ENCODE measurements at regions not wholly inside any gene's neighbourhood (a gene's known extent, or its start where the extent isn't known, plus 50 kb on each side); places are given as distances from the start of the nearest gene placed in this dataset.

DNA sequence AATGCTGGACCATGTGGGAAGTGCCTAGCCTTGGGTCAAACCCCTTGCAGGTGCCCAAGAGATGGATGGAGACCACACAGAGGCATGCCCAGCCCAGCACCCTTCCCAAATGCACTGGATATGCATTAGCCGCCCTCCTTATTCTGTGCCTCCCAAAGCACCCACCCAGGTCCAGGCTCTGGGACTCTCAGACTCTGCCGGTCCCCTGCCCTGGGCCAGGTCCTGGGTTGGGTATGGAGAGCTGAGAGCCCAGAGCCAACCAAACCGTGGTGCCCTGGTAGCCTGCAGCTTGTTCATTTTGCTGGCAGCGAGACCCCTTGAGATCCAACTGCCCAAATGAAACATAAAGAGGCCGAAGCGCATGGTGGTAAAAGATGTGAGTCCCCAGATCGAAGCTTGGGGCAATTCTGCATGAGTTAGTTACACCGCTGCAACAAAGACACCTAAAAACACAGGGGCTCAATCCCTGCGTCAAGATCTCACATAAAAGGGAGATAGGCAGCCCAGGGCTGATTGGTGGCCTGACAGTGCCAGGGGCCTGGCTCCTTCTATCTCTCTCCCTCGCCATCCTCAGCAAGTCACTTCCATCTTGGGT, 61.5 kb downstream of the MYEOV start:
- H2BK120ac ChIP-seq (ENCODE audit: low read depth, low read length) = no peak overlapping the region
- no peak overlapping the region for H3K9ac ChIP-seq (ENCODE audit: low read length)
- H2BK12ac ChIP-seq (ENCODE audit: low read length in 2 of 2) = peak overlapping the region; percentile 27 to 56
- H3K9me3 ChIP-seq (ENCODE audit: control insufficient read depth, low read length) = peaks cover 9% of the 10 kb centered on the region
- peak overlapping the region; percentile 77 for H4K8ac ChIP-seq (ENCODE audit: low read length)
- H3K27ac ChIP-seq (ENCODE audit: low read length, poor library complexity, severe bottlenecking) = no peak overlapping the region
- no peaks in the 10 kb centered on the region for H3K27me3 ChIP-seq (ENCODE audit: control insufficient read depth in 1 of 2, insufficient read depth in 1 of 2, low read length in 2 of 2)
- H3K4ac ChIP-seq (ENCODE audit: low read depth in 1 of 2, low read length in 2 of 2) = no peak overlapping the region
- H3K14ac ChIP-seq (ENCODE audit: low read length in 2 of 2) = no peak overlapping the region
- no peak for DNase-seq
- H2AK5ac ChIP-seq (ENCODE audit: low read length, severe bottlenecking) = peak overlapping the region; percentile 27
- WGBS = 97% methylated on average over 10 of the region's 10 CpGs
- H2BK5ac ChIP-seq (ENCODE audit: low read depth, low read length, poor library complexity, severe bottlenecking) = peak overlapping the region; percentile 15
- H3K4me2 ChIP-seq (ENCODE audit: low read length, poor library complexity, severe bottlenecking) = no peak overlapping the region
- H2BK15ac ChIP-seq (ENCODE audit: low read depth, poor library complexity, severe bottlenecking) = peak overlapping the region; percentile 44
- no peak overlapping the region for H3K4me3 ChIP-seq (ENCODE audit: insufficient read depth in 1 of 2, low read depth in 1 of 2, low read length in 2 of 2)
- no peak overlapping the region for H2AFZ ChIP-seq (ENCODE audit: low read depth, low read length)
- H4K91ac ChIP-seq (ENCODE audit: low read length) = peak overlapping the region; percentile 44
- peaks cover 3% of the 10 kb centered on the region in 2 experiments for H3K36me3 ChIP-seq (ENCODE audit: control insufficient read depth in 1 of 2, insufficient read depth in 2 of 2, low read depth in 1 of 2, low read length in 2 of 2)
- H3K18ac ChIP-seq (ENCODE audit: low read depth in 1 of 2, low read length in 2 of 2) = peak overlapping the region in 1 of 2 experiments; percentile 67
- peaks cover 36% of the 10 kb centered on the region for H3K4me1 ChIP-seq (ENCODE audit: control insufficient read depth, insufficient read depth, low read depth, low read length)
- H3K23ac ChIP-seq (ENCODE audit: low read length in 2 of 2) = no peak overlapping the region
- H3K79me1 ChIP-seq (replicated peaks; ENCODE audit: low read length, poor library complexity, severe bottlenecking) = no peaks in the 10 kb centered on the region

- no peak overlapping the region for H3K4me2 ChIP-seq (ENCODE audit: low read length, poor library complexity, severe bottlenecking)
Observed at GRCh38 chr11:69355959-69356702, 62.2 kb downstream of the MYEOV start.

GRCh38 chr11:69356703-69357457, 62.9 kb downstream of the MYEOV start:
- Histone ChIP-seq H2BK120ac (ENCODE audit: low read depth, low read length) (peak overlapping the region; percentile 40), H2AK5ac (ENCODE audit: low read length, severe bottlenecking) (no peak overlapping the region), H2BK5ac (ENCODE audit: low read depth, low read length, poor library complexity, severe bottlenecking) (no peak overlapping the region), H3K27ac (ENCODE audit: low read length, poor library complexity, severe bottlenecking) (no peak overlapping the region), H3K4me1 (ENCODE audit: control insufficient read depth, insufficient read depth, low read depth, low read length) (peaks cover 36% of the 10 kb centered on the region), H3K9ac (ENCODE audit: low read length) (no peak overlapping the region), H3K79me1 (replicated peaks; ENCODE audit: low read length, poor library complexity, severe bottlenecking) (no peaks in the 10 kb centered on the region), H2AFZ (ENCODE audit: low read depth, low read length) (no peak overlapping the region), H2BK15ac (ENCODE audit: low read depth, poor library complexity, severe bottlenecking) (no peak overlapping the region), H3K27me3 (ENCODE audit: control insufficient read depth in 1 of 2, insufficient read depth in 1 of 2, low read length in 2 of 2) (no peaks in the 10 kb centered on the region), H2BK12ac (ENCODE audit: low read length in 2 of 2) (peak overlapping the region; percentile 59 to 79), H3K4me3 (ENCODE audit: insufficient read depth in 1 of 2, low read depth in 1 of 2, low read length in 2 of 2) (no peak overlapping the region), H3K14ac (ENCODE audit: low read length in 2 of 2) (no peak overlapping the region), H3K23ac (ENCODE audit: low read length in 2 of 2) (no peak overlapping the region), H3K4ac (ENCODE audit: low read depth in 1 of 2, low read length in 2 of 2) (peak overlapping the region in 1 of 2 experiments; percentile 48), H3K9me3 (ENCODE audit: control insufficient read depth, low read length) (peaks cover 9% of the 10 kb centered on the region), H4K91ac (ENCODE audit: low read length) (peak overlapping the region; percentile 83), H4K8ac (ENCODE audit: low read length) (peak overlapping the region; percentile 70), H3K4me2 (ENCODE audit: low read length, poor library complexity, severe bottlenecking) (no peak overlapping the region), H3K18ac (ENCODE audit: low read depth in 1 of 2, low read length in 2 of 2) (no peak overlapping the region), H3K36me3 (ENCODE audit: control insufficient read depth in 1 of 2, insufficient read depth in 2 of 2, low read depth in 1 of 2, low read length in 2 of 2) (peaks cover 3% of the 10 kb centered on the region in 2 experiments)
- DNase-seq = no peak
- 86% methylated on average over 15 of the region's 15 CpGs for WGBS

More at GRCh38 chr11:69355959-69356702, 62.2 kb downstream of the MYEOV start:
- peak overlapping the region; percentile 83 for H4K91ac ChIP-seq (ENCODE audit: low read length)
- peak overlapping the region; percentile 1 for H2BK15ac ChIP-seq (ENCODE audit: low read depth, poor library complexity, severe bottlenecking)
- no peak overlapping the region for H3K14ac ChIP-seq (ENCODE audit: low read length in 2 of 2)
- peaks cover 9% of the 10 kb centered on the region for H3K9me3 ChIP-seq (ENCODE audit: control insufficient read depth, low read length)
- H3K18ac ChIP-seq (ENCODE audit: low read depth in 1 of 2, low read length in 2 of 2) = peak overlapping the region in 1 of 2 experiments; percentile 67
- peak overlapping the region; percentile 77 for H4K8ac ChIP-seq (ENCODE audit: low read length)
- no peak overlapping the region for H3K23ac ChIP-seq (ENCODE audit: low read length in 2 of 2)
- H3K36me3 ChIP-seq (ENCODE audit: control insufficient read depth in 1 of 2, insufficient read depth in 2 of 2, low read depth in 1 of 2, low read length in 2 of 2) = peaks cover 3% of the 10 kb centered on the region in 2 experiments
- no peak overlapping the region for H2AK5ac ChIP-seq (ENCODE audit: low read length, severe bottlenecking)
- no peak overlapping the region for H2AFZ ChIP-seq (ENCODE audit: low read depth, low read length)
- no peak overlapping the region for H3K4me3 ChIP-seq (ENCODE audit: insufficient read depth in 1 of 2, low read depth in 1 of 2, low read length in 2 of 2)
- no peaks in the 10 kb centered on the region for H3K79me1 ChIP-seq (replicated peaks; ENCODE audit: low read length, poor library complexity, severe bottlenecking)
- H2BK12ac ChIP-seq (ENCODE audit: low read length in 2 of 2) = peak overlapping the region; percentile 59 to 79
- 82% methylated on average over 8 of the region's 8 CpGs for WGBS
- H3K4ac ChIP-seq (ENCODE audit: low read depth in 1 of 2, low read length in 2 of 2) = peak overlapping the region in 1 of 2 experiments; percentile 48
- no peak overlapping the region for H2BK5ac ChIP-seq (ENCODE audit: low read depth, low read length, poor library complexity, severe bottlenecking)
- H3K4me1 ChIP-seq (ENCODE audit: control insufficient read depth, insufficient read depth, low read depth, low read length) = peaks cover 39% of the 10 kb centered on the region
- no peak overlapping the region for H3K9ac ChIP-seq (ENCODE audit: low read length)
- H3K27ac ChIP-seq (ENCODE audit: low read length, poor library complexity, severe bottlenecking) = no peak overlapping the region
- peak overlapping the region; percentile 40 for H2BK120ac ChIP-seq (ENCODE audit: low read depth, low read length)
- no peak for DNase-seq
- no peaks in the 10 kb centered on the region for H3K27me3 ChIP-seq (ENCODE audit: control insufficient read depth in 1 of 2, insufficient read depth in 1 of 2, low read length in 2 of 2)

All from mesenchymal stem cell (in vitro differentiated cells and primary cell).